Left lung (tissue), 4 donors: ENCODE measurements at regions not wholly inside any gene's neighbourhood (a gene's known extent, or its start where the extent isn't known, plus 50 kb on each side); places are given as distances from the start of the nearest gene placed in this dataset.

Experiments
- ATAC-seq: fragments of 200-7000 bp; cut with Tn5 transposase; one replicate; pipeline ENCODE4 v1.9.1; 2020; ENCODE audit warnings: moderate library complexity
- DNase-seq, 4 donors: peaks; one replicate each; pipeline ENCODE4 v3.0.0-alpha.2; 2013 to 2020
- H3K27ac ChIP-seq, 2 donors: fragments of 200-600 bp; sonication (generic) in 1 of 2; one replicate each; pipeline versions ENCODE4 v1.5.0 to v1.8.0; 2020 to 2021
- H3K27me3 ChIP-seq, 2 donors: fragments of 200-600 bp; sonication (generic) in 1 of 2; one replicate each; pipeline versions ENCODE4 v1.5.0 to v1.8.0; 2020 to 2021
- H3K36me3 ChIP-seq, 2 donors: fragments of 200-600 bp; sonication (generic) in 1 of 2; one replicate each; pipeline versions ENCODE4 v1.5.0 to v1.8.0; 2020 to 2021
- H3K4me1 ChIP-seq, 2 donors: fragments of 200-600 bp; one replicate each; pipeline ENCODE4 v1.8.0; 2021
- H3K4me3 ChIP-seq, 2 donors: fragments of 200-600 bp; sonication (generic) in 1 of 2; one replicate each; pipeline versions ENCODE4 v1.5.0 to v1.8.0; 2020 to 2021; ENCODE audit warnings: mild to moderate bottlenecking in 1 of 2
- H3K9me3 ChIP-seq, 2 donors: fragments of 200-600 bp; sonication (generic) in 1 of 2; one replicate each; pipeline versions ENCODE4 v1.5.0 to v1.8.0; 2020 to 2021
- intact Hi-C, 2 donors: fragments of 100-400 bp; cut with DNase I; formaldehyde crosslinking; loops; one replicate each; pipeline versions ENCODE4 v1.11.2 to v1.14.2; 2022
- TF ChIP-seq, protein P1 (sequence below), 2 donors: fragments of 200-600 bp; sonication (generic) in 1 of 2; IDR thresholded peaks; one replicate each; pipeline versions ENCODE4 v1.5.0 to v1.8.0; 2021; ENCODE audit warnings: antibody characterized with exemption in 2 of 2
- donor health status: DM: no; HTN: yes; CAD: no.
- donor health status: DM: no; HTN: no; CAD: no.

DNA sequence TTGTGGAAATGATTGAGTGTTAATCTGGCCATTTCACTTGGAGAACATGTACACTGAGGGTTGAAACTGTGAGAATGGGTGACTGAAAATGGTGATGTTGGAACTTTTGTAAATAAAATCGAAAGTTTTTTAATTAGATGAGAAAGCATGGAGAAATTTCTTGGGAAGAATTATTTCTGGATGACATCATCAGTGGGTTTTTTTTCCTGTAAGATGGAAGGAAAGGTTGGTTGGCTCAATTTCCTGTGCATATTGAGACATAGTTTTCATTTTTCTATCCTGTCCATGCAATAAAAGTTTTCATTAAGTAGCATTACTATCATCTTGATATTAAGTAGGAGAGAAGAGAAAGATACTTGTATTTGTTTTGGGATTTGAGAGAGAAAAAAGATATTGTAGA lies 120.6 kb upstream of the HTR2A start:
- no peak overlapping the region for H3K4me3 ChIP-seq
- TF ChIP-seq, protein P1, sequence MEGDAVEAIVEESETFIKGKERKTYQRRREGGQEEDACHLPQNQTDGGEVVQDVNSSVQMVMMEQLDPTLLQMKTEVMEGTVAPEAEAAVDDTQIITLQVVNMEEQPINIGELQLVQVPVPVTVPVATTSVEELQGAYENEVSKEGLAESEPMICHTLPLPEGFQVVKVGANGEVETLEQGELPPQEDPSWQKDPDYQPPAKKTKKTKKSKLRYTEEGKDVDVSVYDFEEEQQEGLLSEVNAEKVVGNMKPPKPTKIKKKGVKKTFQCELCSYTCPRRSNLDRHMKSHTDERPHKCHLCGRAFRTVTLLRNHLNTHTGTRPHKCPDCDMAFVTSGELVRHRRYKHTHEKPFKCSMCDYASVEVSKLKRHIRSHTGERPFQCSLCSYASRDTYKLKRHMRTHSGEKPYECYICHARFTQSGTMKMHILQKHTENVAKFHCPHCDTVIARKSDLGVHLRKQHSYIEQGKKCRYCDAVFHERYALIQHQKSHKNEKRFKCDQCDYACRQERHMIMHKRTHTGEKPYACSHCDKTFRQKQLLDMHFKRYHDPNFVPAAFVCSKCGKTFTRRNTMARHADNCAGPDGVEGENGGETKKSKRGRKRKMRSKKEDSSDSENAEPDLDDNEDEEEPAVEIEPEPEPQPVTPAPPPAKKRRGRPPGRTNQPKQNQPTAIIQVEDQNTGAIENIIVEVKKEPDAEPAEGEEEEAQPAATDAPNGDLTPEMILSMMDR (IDR thresholded peaks at IDR 0.05), result no peak
- ATAC-seq (no peak), DNase-seq (no peak)
- no peaks in the 10 kb centered on the region for H3K4me1 ChIP-seq
- intact Hi-C loops, result no loop called here
- H3K27ac ChIP-seq, result no peak overlapping the region
- H3K9me3 ChIP-seq, result no peaks in the 10 kb centered on the region
- no peaks in the 10 kb centered on the region for H3K27me3 ChIP-seq
- no peaks in the 10 kb centered on the region for H3K36me3 ChIP-seq

DNA sequence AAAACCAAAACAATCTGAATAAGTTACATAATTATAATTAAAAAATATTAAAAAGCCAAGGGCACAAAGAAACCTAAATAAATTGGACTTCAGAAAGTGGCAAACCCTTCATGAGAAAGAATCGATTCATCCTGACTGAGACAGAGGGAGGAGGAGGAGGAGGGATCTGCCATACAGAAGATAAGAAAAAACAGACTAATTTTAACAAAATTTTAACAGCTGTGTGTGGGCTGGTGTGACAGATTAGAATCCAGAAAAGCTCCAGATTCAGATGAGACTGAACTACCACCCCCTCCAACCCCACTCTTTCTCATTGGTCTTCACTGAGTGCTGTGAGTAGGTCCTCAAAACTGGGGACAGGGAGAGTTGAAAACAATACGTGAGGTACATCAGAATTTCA lies 111.5 kb upstream of the HTR2A start:
- ATAC-seq (no peak), DNase-seq (no peak)
- intact Hi-C loops, result no loop called here
- Histone ChIP-seq H3K27ac (no peak overlapping the region), H3K9me3 (no peaks in the 10 kb centered on the region), H3K4me3 (no peak overlapping the region), H3K27me3 (no peaks in the 10 kb centered on the region), H3K4me1 (no peaks in the 10 kb centered on the region), H3K36me3 (no peaks in the 10 kb centered on the region)
- TF ChIP-seq, protein P1 (IDR thresholded peaks at IDR 0.05), result no peak

DNA sequence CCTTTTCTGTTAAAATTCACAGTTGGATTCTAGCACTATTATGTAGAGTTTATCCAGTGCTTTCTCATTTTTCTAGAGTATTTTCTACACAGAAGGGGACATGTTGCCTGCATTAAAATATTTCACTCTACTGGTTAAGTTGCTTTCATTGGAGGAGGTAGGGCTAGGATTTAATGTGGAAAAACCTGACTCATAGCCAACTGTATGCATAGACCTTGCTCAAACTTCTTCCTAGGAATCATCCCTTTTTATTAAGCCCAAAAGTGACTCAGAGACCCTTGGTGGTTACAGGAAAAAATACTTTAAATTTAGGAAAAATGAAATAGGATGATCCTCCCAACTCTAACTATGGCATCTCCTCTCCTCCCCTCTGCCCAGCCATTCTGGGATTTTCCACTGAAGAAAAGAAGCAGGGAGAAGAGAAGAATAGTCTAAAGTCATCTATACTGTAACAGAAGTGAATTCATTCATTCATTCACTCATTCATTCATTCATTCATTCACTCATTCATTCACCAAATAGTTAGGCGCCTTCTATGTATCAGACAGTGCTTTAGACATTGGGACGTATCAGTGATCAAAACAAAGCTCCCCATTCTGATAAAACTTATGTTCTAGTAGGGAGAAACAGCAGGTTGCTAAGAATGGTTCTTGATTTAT lies 109.0 kb upstream of the HTR2A start:
- Histone ChIP-seq H3K9me3 (no peaks in the 10 kb centered on the region), H3K27me3 (peaks cover 0 to 4% of the 10 kb centered on the region in 2 donors), H3K27ac (no peak overlapping the region), H3K4me3 (no peak overlapping the region), H3K36me3 (no peaks in the 10 kb centered on the region), H3K4me1 (no peaks in the 10 kb centered on the region)
- intact Hi-C loops, result no loop called here
- TF ChIP-seq, protein P1 (IDR thresholded peaks at IDR 0.05), result no peak
- ATAC-seq (no peak), DNase-seq (no peak)

DNA sequence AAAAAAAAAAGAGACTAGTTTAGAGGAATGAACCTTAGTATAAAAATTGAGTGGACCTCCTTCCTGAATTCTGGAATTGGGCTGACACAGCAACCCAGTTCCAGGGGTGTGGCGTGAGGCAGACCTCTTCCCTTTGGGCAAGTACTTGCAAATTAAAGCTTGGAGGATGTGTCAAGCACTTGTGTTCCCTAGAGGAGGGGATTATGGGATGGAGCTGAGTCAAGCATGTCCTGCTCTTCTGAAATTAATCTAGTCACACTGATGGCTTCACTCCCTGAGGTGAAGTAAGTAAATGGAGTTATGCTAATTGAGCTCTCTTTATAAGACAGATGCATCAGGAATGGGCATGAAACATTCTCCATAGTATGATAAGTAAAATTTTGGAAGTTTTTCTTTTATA lies 107.7 kb upstream of the HTR2A start:
- ATAC-seq (no peak), DNase-seq (no peak)
- Histone ChIP-seq H3K4me1 (no peaks in the 10 kb centered on the region), H3K27me3 (peaks cover 0 to 4% of the 10 kb centered on the region in 2 donors), H3K9me3 (no peaks in the 10 kb centered on the region), H3K36me3 (no peaks in the 10 kb centered on the region), H3K27ac (no peak overlapping the region), H3K4me3 (no peak overlapping the region)
- intact Hi-C loops, result no loop called here
- TF ChIP-seq, protein P1 (IDR thresholded peaks at IDR 0.05), result no peak

DNA sequence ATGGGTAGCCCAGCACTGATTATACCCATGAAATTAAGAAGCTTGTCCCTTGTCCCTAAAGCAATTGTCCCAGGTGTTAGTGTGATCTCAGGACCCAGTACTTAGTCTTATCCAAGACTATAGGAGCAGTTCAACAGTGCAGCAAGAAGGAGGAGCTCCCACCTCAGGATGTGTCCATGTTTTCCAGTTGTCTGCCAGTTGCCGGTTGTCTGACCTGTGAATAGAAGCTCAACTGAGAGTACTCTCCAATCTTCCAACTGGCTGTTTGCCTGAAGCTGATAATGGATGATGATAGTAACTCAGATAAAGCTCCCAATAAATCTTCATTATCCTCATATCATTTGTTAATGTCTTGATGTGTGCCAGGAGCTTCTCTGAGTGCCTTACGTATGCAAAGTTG lies 107.2 kb upstream of the HTR2A start:
- Histone ChIP-seq H3K36me3 (no peaks in the 10 kb centered on the region), H3K4me3 (no peak overlapping the region), H3K27ac (no peak overlapping the region), H3K4me1 (no peaks in the 10 kb centered on the region), H3K27me3 (peaks cover 0 to 4% of the 10 kb centered on the region in 2 donors), H3K9me3 (no peaks in the 10 kb centered on the region)
- DNase-seq (peak in 1 of 4 donors; percentile 3), ATAC-seq (no peak)
- TF ChIP-seq, protein P1 (IDR thresholded peaks at IDR 0.05), result no peak
- intact Hi-C loops, result no loop called here
